Thyroid gland (tissue), 4 donors: ENCODE measurements at regions not wholly inside any gene's neighbourhood (a gene's known extent, or its start where the extent isn't known, plus 50 kb on each side); places are given as distances from the start of the nearest gene placed in this dataset.

Experiments used
- CTCF ChIP-seq, 6 experiments: fragments of 200-600 bp in 3 of 6; fragments of 450-650 bp in 3 of 6; sonication (generic) in 3 of 6; IDR thresholded peaks; one replicate each; pipeline ENCODE4 v1.5.1; 2016 to 2019; ENCODE audit warnings: antibody characterized with exemption in 6 of 6, mild to moderate bottlenecking in 2 of 6, inconsistent platforms in 1 of 6, moderate library complexity in 1 of 6
- POLR2A ChIP-seq, 2 donors: fragments of 450-650 bp; IDR thresholded peaks; one replicate each; pipeline ENCODE4 v1.6.1; 2017; ENCODE audit warnings: antibody characterized with exemption in 2 of 2, mild to moderate bottlenecking in 2 of 2, moderate library complexity in 1 of 2

- no peak for TF ChIP-seq POLR2A (IDR thresholded peaks at IDR 0.05)
- TF ChIP-seq CTCF (IDR thresholded peaks at IDR 0.05): no peak
Measured at GRCh38 chr18:64271246-64271645, 122.4 kb upstream of the LINC00305 start.
